ENCODE measurements at regions not wholly inside any gene's neighbourhood (a gene's known extent, or its start where the extent isn't known, plus 50 kb on each side); places are given as distances from the start of the nearest gene placed in this dataset.

DNA sequence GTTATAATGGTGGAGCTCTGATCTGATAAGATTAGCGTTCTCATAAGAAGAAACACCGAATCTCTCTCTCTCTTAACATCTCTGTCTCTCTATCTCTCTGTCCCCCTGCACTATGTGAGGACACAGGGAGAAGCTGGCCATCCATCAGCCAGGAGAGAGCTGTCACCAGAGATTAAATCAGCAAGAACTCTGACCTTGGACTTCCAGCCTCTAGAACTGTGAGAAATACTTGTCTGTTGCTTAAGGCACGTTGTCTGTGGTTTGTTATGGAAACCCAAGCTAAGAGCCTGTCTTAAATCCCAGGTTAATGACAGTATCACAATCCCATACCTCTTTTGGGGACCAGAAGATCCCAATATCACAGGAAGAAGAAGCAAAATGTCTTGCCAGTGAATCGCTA lies 132.0 kb upstream of the AKR1E2 start:
- TF ChIP-seq, protein P1, sequence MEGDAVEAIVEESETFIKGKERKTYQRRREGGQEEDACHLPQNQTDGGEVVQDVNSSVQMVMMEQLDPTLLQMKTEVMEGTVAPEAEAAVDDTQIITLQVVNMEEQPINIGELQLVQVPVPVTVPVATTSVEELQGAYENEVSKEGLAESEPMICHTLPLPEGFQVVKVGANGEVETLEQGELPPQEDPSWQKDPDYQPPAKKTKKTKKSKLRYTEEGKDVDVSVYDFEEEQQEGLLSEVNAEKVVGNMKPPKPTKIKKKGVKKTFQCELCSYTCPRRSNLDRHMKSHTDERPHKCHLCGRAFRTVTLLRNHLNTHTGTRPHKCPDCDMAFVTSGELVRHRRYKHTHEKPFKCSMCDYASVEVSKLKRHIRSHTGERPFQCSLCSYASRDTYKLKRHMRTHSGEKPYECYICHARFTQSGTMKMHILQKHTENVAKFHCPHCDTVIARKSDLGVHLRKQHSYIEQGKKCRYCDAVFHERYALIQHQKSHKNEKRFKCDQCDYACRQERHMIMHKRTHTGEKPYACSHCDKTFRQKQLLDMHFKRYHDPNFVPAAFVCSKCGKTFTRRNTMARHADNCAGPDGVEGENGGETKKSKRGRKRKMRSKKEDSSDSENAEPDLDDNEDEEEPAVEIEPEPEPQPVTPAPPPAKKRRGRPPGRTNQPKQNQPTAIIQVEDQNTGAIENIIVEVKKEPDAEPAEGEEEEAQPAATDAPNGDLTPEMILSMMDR (IDR thresholded peaks at IDR 0.05; ENCODE audit: poor library complexity): no peak
- TF ChIP-seq EZH2 (IDR thresholded peaks at IDR 0.05; ENCODE audit: borderline replicate concordance): no peak
